Liver (tissue), 8 donors: ENCODE measurements at regions not wholly inside any gene's neighbourhood (a gene's known extent, or its start where the extent isn't known, plus 50 kb on each side); places are given as distances from the start of the nearest gene placed in this dataset.

Experiments
- DNase-seq: peaks from one replicate; pipeline ENCODE4 v3.0.0-alpha.2; 2017; ENCODE audit warnings: low spot score
- H3K27ac ChIP-seq, 2 donors: one replicate each; pipeline ENCODE4 v1.7.0; 2013; ENCODE audit warnings: inconsistent platforms in 2 of 2, low read length in 2 of 2, control low read depth in 1 of 2, low read depth in 1 of 2, mild to moderate bottlenecking in 1 of 2
- H3K27me3 ChIP-seq, 4 donors: one replicate each; pipeline versions ENCODE4 v1.6.1 to v1.7.0; 2013; ENCODE audit warnings: low read length in 3 of 4, inconsistent platforms in 1 of 4, mild to moderate bottlenecking in 1 of 4, moderate library complexity in 1 of 4; ENCODE audit not compliant: control insufficient read depth in 4 of 4, insufficient read depth in 4 of 4
- H3K36me3 ChIP-seq, 4 donors: one replicate each; pipeline versions ENCODE4 v1.6.1 to v1.7.0; 2013; ENCODE audit warnings: low read length in 3 of 4, mild to moderate bottlenecking in 3 of 4, low read depth in 1 of 4, moderate library complexity in 1 of 4; ENCODE audit not compliant: control insufficient read depth in 4 of 4, insufficient read depth in 3 of 4
- H3K4me1 ChIP-seq, 4 donors: one replicate each; pipeline versions ENCODE4 v1.6.1 to v1.7.0; 2013; ENCODE audit warnings: low read length in 3 of 4, mild to moderate bottlenecking in 3 of 4, moderate library complexity in 1 of 4; ENCODE audit not compliant: control insufficient read depth in 4 of 4, insufficient read depth in 4 of 4
- H3K4me3 ChIP-seq, 3 donors: one replicate each; pipeline versions ENCODE4 v1.6.1 to v1.7.0; 2013; ENCODE audit warnings: low read length in 3 of 3, control low read depth in 1 of 3, low read depth in 1 of 3, mild to moderate bottlenecking in 1 of 3
- H3K9ac ChIP-seq, 2 donors: one replicate each; pipeline ENCODE4 v1.7.0; 2013; ENCODE audit warnings: low read length in 2 of 2, mild to moderate bottlenecking in 2 of 2, moderate library complexity in 2 of 2, control low read depth in 1 of 2, low read depth in 1 of 2
- H3K9me3 ChIP-seq, 4 donors: one replicate each; pipeline versions ENCODE4 v1.6.1 to v1.7.0; 2013; ENCODE audit warnings: low read length in 3 of 4; ENCODE audit not compliant: control insufficient read depth in 4 of 4
- ATF3 ChIP-seq: IDR thresholded peaks from 2 replicates; pipeline ENCODE4 v1.6.1; 2016; ENCODE audit warnings: antibody characterized with exemption
- EGR1 ChIP-seq, 2 donors: IDR thresholded peaks; 2 replicates each; pipeline ENCODE4 v1.6.1; 2016 to 2018; ENCODE audit warnings: antibody characterized with exemption in 2 of 2, low read depth in 2 of 2
- FOXA1 ChIP-seq: IDR thresholded peaks from 2 replicates; pipeline ENCODE4 v1.6.1; 2016; ENCODE audit warnings: antibody characterized with exemption
- FOXA2 ChIP-seq: IDR thresholded peaks from 2 replicates; pipeline ENCODE4 v1.6.1; 2016; ENCODE audit warnings: antibody characterized with exemption
- GABPA ChIP-seq, 2 donors: IDR thresholded peaks in 1 of 2; conservative IDR thresholded peaks in 1 of 2; 2 replicates each; pipeline ENCODE4 v1.6.1; 2016; ENCODE audit warnings: antibody characterized with exemption in 2 of 2, mild to moderate bottlenecking in 1 of 2, moderate library complexity in 1 of 2
- HNF4A ChIP-seq, 2 donors: conservative IDR thresholded peaks; 2 replicates each; pipeline ENCODE4 v1.6.1; 2016; ENCODE audit warnings: antibody characterized with exemption in 2 of 2, mild to moderate bottlenecking in 2 of 2
- HNF4G ChIP-seq: IDR thresholded peaks from 2 replicates; pipeline ENCODE4 v1.6.1; 2016; ENCODE audit warnings: antibody characterized with exemption
- JUND ChIP-seq, 2 donors: IDR thresholded peaks; 2 replicates each; pipeline ENCODE4 v1.6.1; 2016; ENCODE audit warnings: antibody characterized with exemption in 2 of 2
- MAX ChIP-seq: IDR thresholded peaks from 2 replicates; pipeline ENCODE4 v1.6.1; 2016; ENCODE audit warnings: antibody characterized with exemption
- NR2F2 ChIP-seq: IDR thresholded peaks from 2 replicates; pipeline ENCODE4 v1.6.1; 2016; ENCODE audit warnings: antibody characterized with exemption
- RAD21 ChIP-seq, 2 donors: IDR thresholded peaks; 2 replicates each; pipeline ENCODE4 v1.6.1; 2016; ENCODE audit warnings: antibody characterized with exemption in 2 of 2, mild to moderate bottlenecking in 2 of 2
- RXRA ChIP-seq, 2 donors: IDR thresholded peaks; 2 replicates each; pipeline ENCODE4 v1.6.1; 2017 to 2018; ENCODE audit warnings: antibody characterized with exemption in 2 of 2, mild to moderate bottlenecking in 1 of 2
- SP1 ChIP-seq: IDR thresholded peaks from 2 replicates; pipeline ENCODE4 v1.6.1; 2018; ENCODE audit warnings: antibody characterized with exemption, mild to moderate bottlenecking
- TAF1 ChIP-seq: conservative IDR thresholded peaks from 2 replicates; pipeline ENCODE4 v1.6.1; 2016; ENCODE audit warnings: antibody characterized with exemption, mild to moderate bottlenecking
- YY1 ChIP-seq: IDR thresholded peaks from 2 replicates; pipeline ENCODE4 v1.6.1; 2016; ENCODE audit warnings: antibody characterized with exemption, mild to moderate bottlenecking
- ZBTB33 ChIP-seq: IDR thresholded peaks from 2 replicates; pipeline ENCODE4 v1.6.1; 2016; ENCODE audit warnings: antibody characterized with exemption
- WGBS: extraction: QIAGEN DNeasy Blood & Tissue Kit; methylation state at CpG from one replicate; pipeline ENCODE4 v1.1.7; 2013; 5-methylcytosine and 5-hydroxymethylcytosine counted together
- TF ChIP-seq, protein P1 (sequence below): fragments of 150-350 bp; IDR thresholded peaks from 2 replicates; pipeline ENCODE4 v1.5.1; 2017; ENCODE audit warnings: improper control_type of control experiment, low read depth, low read length; ENCODE audit not compliant: missing input control
- TF ChIP-seq, protein P2 (sequence below): IDR thresholded peaks from 2 replicates; pipeline ENCODE4 v1.6.1; 2016; ENCODE audit warnings: antibody characterized with exemption, mild to moderate bottlenecking
- donor health status: healthy.
- donor health status: healthy.
- donor health status: healthy.
- donor health status: healthy.
- donor health status: healthy.

DNA sequence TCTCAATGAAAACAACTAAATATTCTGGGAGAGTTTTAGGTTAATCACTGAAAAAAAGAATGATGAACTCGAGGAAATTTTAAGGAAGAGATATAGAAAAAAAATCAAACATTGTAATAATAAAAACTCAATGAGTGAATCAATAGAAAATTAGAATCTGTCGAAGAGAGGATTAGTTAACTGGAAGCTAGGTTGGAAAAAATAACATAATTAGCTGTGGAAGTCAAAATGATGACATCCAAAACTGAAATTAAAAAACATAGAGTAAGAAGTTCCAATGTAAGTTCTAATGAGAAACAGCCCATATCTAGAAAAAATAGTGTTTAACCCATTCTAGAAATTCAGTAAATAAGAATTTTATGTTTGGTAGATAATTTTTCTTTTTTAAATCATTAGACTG is 299.3 kb upstream of the RARB start:
- Histone ChIP-seq H3K9me3 (peaks cover 0 to 2% (median 0%) of the 10 kb centered on the region in 4 donors), H3K27me3 (no peaks in the 10 kb centered on the region), H3K9ac (no peak overlapping the region), H3K36me3 (no peaks in the 10 kb centered on the region), H3K27ac (no peak overlapping the region), H3K4me1 (peaks cover 0 to 1% (median 0%) of the 10 kb centered on the region in 4 donors), H3K4me3 (no peak overlapping the region)
- 68% methylated on average over 2 of the region's 2 CpGs for WGBS
- no peak for DNase-seq
- TF ChIP-seq HNF4G = no peak

DNA sequence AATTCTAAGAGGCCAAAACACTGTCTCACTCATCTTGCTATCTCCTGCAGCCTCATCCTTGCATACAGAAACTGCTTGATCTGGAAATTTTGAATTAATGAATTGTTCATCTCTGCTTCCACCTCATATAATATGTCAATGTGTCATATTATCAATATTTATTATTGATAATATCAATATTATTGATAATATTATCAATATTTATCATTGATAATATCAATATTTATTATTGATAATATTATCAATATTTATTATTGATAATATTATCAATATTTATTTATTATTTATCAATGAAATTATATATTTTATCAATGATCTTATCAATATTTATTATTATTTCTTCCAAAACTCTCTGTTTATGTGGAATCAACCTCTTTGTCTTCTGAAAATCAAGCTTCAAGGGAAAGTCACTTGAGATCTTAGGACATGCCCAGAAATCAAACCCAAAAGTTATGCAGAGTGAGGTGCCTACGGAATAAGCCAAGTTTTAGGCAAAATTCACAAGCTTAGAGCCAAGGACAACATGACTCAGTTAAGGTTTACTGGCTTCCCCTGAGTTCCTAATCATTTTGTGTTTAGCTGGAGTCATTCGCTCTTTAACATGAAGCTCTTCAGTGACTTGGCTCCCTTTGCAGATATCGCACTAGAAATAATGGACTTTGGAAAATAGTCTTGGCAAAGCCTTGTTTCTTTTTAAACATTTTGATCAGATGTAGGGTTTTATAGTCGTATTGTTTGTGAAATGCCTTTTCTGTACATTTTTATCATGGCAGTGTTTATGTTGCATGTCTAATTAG is 297.1 kb upstream of the RARB start:
- peaks cover 0 to 2% (median 0%) of the 10 kb centered on the region in 4 donors for H3K9me3 ChIP-seq
- DNase-seq = no peak
- peaks cover 0 to 1% (median 0%) of the 10 kb centered on the region in 4 donors for H3K4me1 ChIP-seq
- 73% methylated on average over 4 of the region's 4 CpGs for WGBS
- H3K27me3 ChIP-seq = no peaks in the 10 kb centered on the region
- no peak overlapping the region for H3K27ac ChIP-seq
- no peak for TF ChIP-seq HNF4G
- TF ChIP-seq MAX = no peak
- TF ChIP-seq NR2F2 = no peak
- TF ChIP-seq FOXA1 = no peak
- no peak for TF ChIP-seq ATF3
- TF ChIP-seq, protein P1, sequence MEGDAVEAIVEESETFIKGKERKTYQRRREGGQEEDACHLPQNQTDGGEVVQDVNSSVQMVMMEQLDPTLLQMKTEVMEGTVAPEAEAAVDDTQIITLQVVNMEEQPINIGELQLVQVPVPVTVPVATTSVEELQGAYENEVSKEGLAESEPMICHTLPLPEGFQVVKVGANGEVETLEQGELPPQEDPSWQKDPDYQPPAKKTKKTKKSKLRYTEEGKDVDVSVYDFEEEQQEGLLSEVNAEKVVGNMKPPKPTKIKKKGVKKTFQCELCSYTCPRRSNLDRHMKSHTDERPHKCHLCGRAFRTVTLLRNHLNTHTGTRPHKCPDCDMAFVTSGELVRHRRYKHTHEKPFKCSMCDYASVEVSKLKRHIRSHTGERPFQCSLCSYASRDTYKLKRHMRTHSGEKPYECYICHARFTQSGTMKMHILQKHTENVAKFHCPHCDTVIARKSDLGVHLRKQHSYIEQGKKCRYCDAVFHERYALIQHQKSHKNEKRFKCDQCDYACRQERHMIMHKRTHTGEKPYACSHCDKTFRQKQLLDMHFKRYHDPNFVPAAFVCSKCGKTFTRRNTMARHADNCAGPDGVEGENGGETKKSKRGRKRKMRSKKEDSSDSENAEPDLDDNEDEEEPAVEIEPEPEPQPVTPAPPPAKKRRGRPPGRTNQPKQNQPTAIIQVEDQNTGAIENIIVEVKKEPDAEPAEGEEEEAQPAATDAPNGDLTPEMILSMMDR = no peak
- TF ChIP-seq HNF4A (conservative IDR thresholded peaks at IDR 0.05) = no peak
- no peak for TF ChIP-seq GABPA (IDR thresholded peaks at IDR 0.05 in 1 of 2, conservative IDR thresholded peaks at IDR 0.05 in 1 of 2)
- TF ChIP-seq FOXA2 = no peak
- TF ChIP-seq RXRA (IDR thresholded peaks at IDR 0.05) = no peak
- TF ChIP-seq TAF1 = no peak
- TF ChIP-seq YY1 = no peak
- no peak for TF ChIP-seq SP1
- TF ChIP-seq, protein P2, sequence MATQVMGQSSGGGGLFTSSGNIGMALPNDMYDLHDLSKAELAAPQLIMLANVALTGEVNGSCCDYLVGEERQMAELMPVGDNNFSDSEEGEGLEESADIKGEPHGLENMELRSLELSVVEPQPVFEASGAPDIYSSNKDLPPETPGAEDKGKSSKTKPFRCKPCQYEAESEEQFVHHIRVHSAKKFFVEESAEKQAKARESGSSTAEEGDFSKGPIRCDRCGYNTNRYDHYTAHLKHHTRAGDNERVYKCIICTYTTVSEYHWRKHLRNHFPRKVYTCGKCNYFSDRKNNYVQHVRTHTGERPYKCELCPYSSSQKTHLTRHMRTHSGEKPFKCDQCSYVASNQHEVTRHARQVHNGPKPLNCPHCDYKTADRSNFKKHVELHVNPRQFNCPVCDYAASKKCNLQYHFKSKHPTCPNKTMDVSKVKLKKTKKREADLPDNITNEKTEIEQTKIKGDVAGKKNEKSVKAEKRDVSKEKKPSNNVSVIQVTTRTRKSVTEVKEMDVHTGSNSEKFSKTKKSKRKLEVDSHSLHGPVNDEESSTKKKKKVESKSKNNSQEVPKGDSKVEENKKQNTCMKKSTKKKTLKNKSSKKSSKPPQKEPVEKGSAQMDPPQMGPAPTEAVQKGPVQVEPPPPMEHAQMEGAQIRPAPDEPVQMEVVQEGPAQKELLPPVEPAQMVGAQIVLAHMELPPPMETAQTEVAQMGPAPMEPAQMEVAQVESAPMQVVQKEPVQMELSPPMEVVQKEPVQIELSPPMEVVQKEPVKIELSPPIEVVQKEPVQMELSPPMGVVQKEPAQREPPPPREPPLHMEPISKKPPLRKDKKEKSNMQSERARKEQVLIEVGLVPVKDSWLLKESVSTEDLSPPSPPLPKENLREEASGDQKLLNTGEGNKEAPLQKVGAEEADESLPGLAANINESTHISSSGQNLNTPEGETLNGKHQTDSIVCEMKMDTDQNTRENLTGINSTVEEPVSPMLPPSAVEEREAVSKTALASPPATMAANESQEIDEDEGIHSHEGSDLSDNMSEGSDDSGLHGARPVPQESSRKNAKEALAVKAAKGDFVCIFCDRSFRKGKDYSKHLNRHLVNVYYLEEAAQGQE = no peak
- no peak for TF ChIP-seq EGR1 (IDR thresholded peaks at IDR 0.05; ENCODE audit: low read depth in 2 of 2)
- TF ChIP-seq JUND (IDR thresholded peaks at IDR 0.05) = no peak
- no peak for TF ChIP-seq ZBTB33
- no peak for TF ChIP-seq RAD21 (IDR thresholded peaks at IDR 0.05)
- H3K36me3 ChIP-seq = no peaks in the 10 kb centered on the region
- no peak overlapping the region for H3K4me3 ChIP-seq
- no peak overlapping the region for H3K9ac ChIP-seq
